ENCODE measurements at regions not wholly inside any gene's neighbourhood (a gene's known extent, or its start where the extent isn't known, plus 50 kb on each side); places are given as distances from the start of the nearest gene placed in this dataset.

GRCh38 chr15:35818846-35819245 lies 272.9 kb upstream of the DPH6 start:
- in situ Hi-C loops (cut with HindIII; ENCODE audit: low pct_ligation_motif_present, low pct_unique_long_range_greater_than_20kb, low sequenced_read_pairs): no loop called here
- DNase-seq: no peak

- in situ Hi-C loops (cut with HindIII; ENCODE audit: low pct_ligation_motif_present, low pct_unique_long_range_greater_than_20kb, low sequenced_read_pairs): no loop called here
- DNase-seq: no peak
Observed at GRCh38 chr15:35822153-35822552, 276.2 kb upstream of the DPH6 start.

GRCh38 chr15:35827141-35827540 lies 281.2 kb upstream of the DPH6 start:
- no peak for DNase-seq
- in situ Hi-C loops (cut with HindIII; ENCODE audit: low pct_ligation_motif_present, low pct_unique_long_range_greater_than_20kb, low sequenced_read_pairs): no loop called here

- DNase-seq: no peak
- in situ Hi-C loops (cut with HindIII; ENCODE audit: low pct_ligation_motif_present, low pct_unique_long_range_greater_than_20kb, low sequenced_read_pairs): no loop called here
Observed at GRCh38 chr15:35827911-35828310, 281.9 kb upstream of the DPH6 start.

GRCh38 chr15:35833581-35833980 lies 287.6 kb upstream of the DPH6 start:
- in situ Hi-C loops (cut with HindIII; ENCODE audit: low pct_ligation_motif_present, low pct_unique_long_range_greater_than_20kb, low sequenced_read_pairs): no loop called here
- DNase-seq: no peak

GRCh38 chr15:35834216-35834830 lies 288.4 kb upstream of the DPH6 start:
- no peak for DNase-seq
- in situ Hi-C loops (cut with HindIII; ENCODE audit: low pct_ligation_motif_present, low pct_unique_long_range_greater_than_20kb, low sequenced_read_pairs): no loop called here

GRCh38 chr15:35834866-35835265 lies 288.9 kb upstream of the DPH6 start:
- in situ Hi-C loops (cut with HindIII; ENCODE audit: low pct_ligation_motif_present, low pct_unique_long_range_greater_than_20kb, low sequenced_read_pairs): no loop called here
- DNase-seq: no peak

GRCh38 chr15:35838424-35839111 lies 292.6 kb upstream of the DPH6 start:
- in situ Hi-C loops (cut with HindIII; ENCODE audit: low pct_ligation_motif_present, low pct_unique_long_range_greater_than_20kb, low sequenced_read_pairs): no loop called here
- DNase-seq: no peak

- in situ Hi-C loops (cut with HindIII; ENCODE audit: low pct_ligation_motif_present, low pct_unique_long_range_greater_than_20kb, low sequenced_read_pairs): no loop called here
- DNase-seq: no peak
Observed at GRCh38 chr15:35842631-35843030, 296.7 kb upstream of the DPH6 start.

GRCh38 chr15:35843498-35843897 lies 297.5 kb upstream of the DPH6 start:
- DNase-seq: no peak
- in situ Hi-C loops (cut with HindIII; ENCODE audit: low pct_ligation_motif_present, low pct_unique_long_range_greater_than_20kb, low sequenced_read_pairs): no loop called here

GRCh38 chr15:35850284-35850683 lies 304.3 kb upstream of the DPH6 start:
- no peak for DNase-seq
- in situ Hi-C loops (cut with HindIII; ENCODE audit: low pct_ligation_motif_present, low pct_unique_long_range_greater_than_20kb, low sequenced_read_pairs): no loop called here

GRCh38 chr15:35851491-35851890 lies 305.5 kb upstream of the DPH6 start:
- DNase-seq: no peak
- in situ Hi-C loops (cut with HindIII; ENCODE audit: low pct_ligation_motif_present, low pct_unique_long_range_greater_than_20kb, low sequenced_read_pairs): no loop called here

- in situ Hi-C loops (cut with HindIII; ENCODE audit: low pct_ligation_motif_present, low pct_unique_long_range_greater_than_20kb, low sequenced_read_pairs): no loop called here
- DNase-seq: no peak
Observed at GRCh38 chr15:35852818-35853624, 307.1 kb upstream of the DPH6 start.

GRCh38 chr15:35854316-35854715 lies 308.4 kb upstream of the DPH6 start:
- DNase-seq: no peak
- in situ Hi-C loops (cut with HindIII; ENCODE audit: low pct_ligation_motif_present, low pct_unique_long_range_greater_than_20kb, low sequenced_read_pairs): no loop called here

- no peak for DNase-seq
- in situ Hi-C loops (cut with HindIII; ENCODE audit: low pct_ligation_motif_present, low pct_unique_long_range_greater_than_20kb, low sequenced_read_pairs): no loop called here
Observed at GRCh38 chr15:35857567-35858226, 311.7 kb upstream of the DPH6 start.

- in situ Hi-C loops (cut with HindIII; ENCODE audit: low pct_ligation_motif_present, low pct_unique_long_range_greater_than_20kb, low sequenced_read_pairs): no loop called here
- DNase-seq: no peak
Observed at GRCh38 chr15:35858707-35859106, 312.7 kb upstream of the DPH6 start.

- in situ Hi-C loops (cut with HindIII; ENCODE audit: low pct_ligation_motif_present, low pct_unique_long_range_greater_than_20kb, low sequenced_read_pairs): no loop called here
- no peak for DNase-seq
Observed at GRCh38 chr15:35863655-35864054, 317.7 kb upstream of the DPH6 start.

GRCh38 chr15:35867356-35867755 lies 321.4 kb upstream of the DPH6 start:
- in situ Hi-C loops (cut with HindIII; ENCODE audit: low pct_ligation_motif_present, low pct_unique_long_range_greater_than_20kb, low sequenced_read_pairs): no loop called here
- DNase-seq: no peak

GRCh38 chr15:35871282-35871681 lies 325.3 kb upstream of the DPH6 start:
- in situ Hi-C loops (cut with HindIII; ENCODE audit: low pct_ligation_motif_present, low pct_unique_long_range_greater_than_20kb, low sequenced_read_pairs): no loop called here
- no peak for DNase-seq

Data from ACHN (cell line).